ENCODE measurements at regions not wholly inside any gene's neighbourhood (a gene's known extent, or its start where the extent isn't known, plus 50 kb on each side); places are given as distances from the start of the nearest gene placed in this dataset.
A peak's percentile ranks its signal among the peaks of the same experiment; 100 is the strongest.

- POLR2A ChIA-PET: interaction anchor here (1.1 to 1.5 kb wide), 3 partner anchors 25 to 372 kb away, joined by 3 to 4 read pairs (median 4); partner anchors contain the start of gene IRS1
- CTCF ChIA-PET: interaction anchor here (0.6 to 0.9 kb wide), 4 partner anchors 44 to 368 kb away, joined by 3 to 4 read pairs (median 3); no protein-coding TSS in a partner anchor
- peak overlapping the region; percentile 54 to 84 for H3K27ac ChIP-seq
- no peaks in the 10 kb centered on the region for H3K9me3 ChIP-seq
- TF ChIP-seq POLR2A (IDR thresholded peaks at IDR 0.05; ENCODE audit: low read length) (no peak), ATOH8 (CRISPR knock-in tag; IDR thresholded peaks at IDR 0.05; ENCODE audit: low read depth) (no peak), RFX5 (IDR thresholded peaks at IDR 0.05) (no peak), JUNB (IDR thresholded peaks at IDR 0.05) (no peak), SMC3 (IDR thresholded peaks at IDR 0.05) (0 out of 3 replicates have a peak, but pooled peaks have one; percentile 8), JUN (IDR thresholded peaks at IDR 0.05) (peak in 1 of 2 experiments; percentile 39; a peak in 2 of 5 replicates), GATA3 (IDR thresholded peaks at IDR 0.05; ENCODE audit: borderline replicate concordance) (peak; percentile 28; the same call in 1 of the 2 replicates), FOSB (CRISPR knock-in tag; IDR thresholded peaks at IDR 0.05) (no peak), RARB (CRISPR knock-in tag; IDR thresholded peaks at IDR 0.05) (no peak), MAX (IDR thresholded peaks at IDR 0.05) (peak; percentile 31; the same call in 1 of the 2 replicates), HEYL (CRISPR knock-in tag; IDR thresholded peaks at IDR 0.05) (no peak), MAZ (IDR thresholded peaks at IDR 0.05; ENCODE audit: borderline replicate concordance, low read depth, low read length) (no peak), CHD2 (IDR thresholded peaks at IDR 0.05; ENCODE audit: low read length, partially characterized antibody) (no peak), PHF8 (IDR thresholded peaks at IDR 0.05; ENCODE audit: borderline replicate concordance, low read depth) (no peak), TFCP2L1 (CRISPR knock-in tag; IDR thresholded peaks at IDR 0.05) (no peak), FOSL2 (IDR thresholded peaks at IDR 0.05) (no peak), FOSL2 (CRISPR knock-in tag; IDR thresholded peaks at IDR 0.05) (peak; percentile 30), ZNF302 (CRISPR knock-in tag; IDR thresholded peaks at IDR 0.05) (no peak), USF2 (IDR thresholded peaks at IDR 0.05) (no peak), EP300 (IDR thresholded peaks at IDR 0.05) (peak; percentile 25 to 40; a peak in 1 of 5 replicates), NPAS2 (CRISPR knock-in tag; IDR thresholded peaks at IDR 0.05; ENCODE audit: borderline replicate concordance) (no peak), CEBPB (IDR thresholded peaks at IDR 0.05) (peak; percentile 14 to 70; a peak in 2 of 4 replicates)
- TF ChIP-seq, protein P1, sequence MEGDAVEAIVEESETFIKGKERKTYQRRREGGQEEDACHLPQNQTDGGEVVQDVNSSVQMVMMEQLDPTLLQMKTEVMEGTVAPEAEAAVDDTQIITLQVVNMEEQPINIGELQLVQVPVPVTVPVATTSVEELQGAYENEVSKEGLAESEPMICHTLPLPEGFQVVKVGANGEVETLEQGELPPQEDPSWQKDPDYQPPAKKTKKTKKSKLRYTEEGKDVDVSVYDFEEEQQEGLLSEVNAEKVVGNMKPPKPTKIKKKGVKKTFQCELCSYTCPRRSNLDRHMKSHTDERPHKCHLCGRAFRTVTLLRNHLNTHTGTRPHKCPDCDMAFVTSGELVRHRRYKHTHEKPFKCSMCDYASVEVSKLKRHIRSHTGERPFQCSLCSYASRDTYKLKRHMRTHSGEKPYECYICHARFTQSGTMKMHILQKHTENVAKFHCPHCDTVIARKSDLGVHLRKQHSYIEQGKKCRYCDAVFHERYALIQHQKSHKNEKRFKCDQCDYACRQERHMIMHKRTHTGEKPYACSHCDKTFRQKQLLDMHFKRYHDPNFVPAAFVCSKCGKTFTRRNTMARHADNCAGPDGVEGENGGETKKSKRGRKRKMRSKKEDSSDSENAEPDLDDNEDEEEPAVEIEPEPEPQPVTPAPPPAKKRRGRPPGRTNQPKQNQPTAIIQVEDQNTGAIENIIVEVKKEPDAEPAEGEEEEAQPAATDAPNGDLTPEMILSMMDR (IDR thresholded peaks at IDR 0.05): no peak
- TF ChIP-seq, protein P2, sequence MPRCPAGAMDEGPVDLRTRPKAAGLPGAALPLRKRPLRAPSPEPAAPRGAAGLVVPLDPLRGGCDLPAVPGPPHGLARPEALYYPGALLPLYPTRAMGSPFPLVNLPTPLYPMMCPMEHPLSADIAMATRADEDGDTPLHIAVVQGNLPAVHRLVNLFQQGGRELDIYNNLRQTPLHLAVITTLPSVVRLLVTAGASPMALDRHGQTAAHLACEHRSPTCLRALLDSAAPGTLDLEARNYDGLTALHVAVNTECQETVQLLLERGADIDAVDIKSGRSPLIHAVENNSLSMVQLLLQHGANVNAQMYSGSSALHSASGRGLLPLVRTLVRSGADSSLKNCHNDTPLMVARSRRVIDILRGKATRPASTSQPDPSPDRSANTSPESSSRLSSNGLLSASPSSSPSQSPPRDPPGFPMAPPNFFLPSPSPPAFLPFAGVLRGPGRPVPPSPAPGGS (IDR thresholded peaks at IDR 0.05): no peak; the same call in 2 of the 3 replicates
- TF ChIP-seq, protein P3, sequence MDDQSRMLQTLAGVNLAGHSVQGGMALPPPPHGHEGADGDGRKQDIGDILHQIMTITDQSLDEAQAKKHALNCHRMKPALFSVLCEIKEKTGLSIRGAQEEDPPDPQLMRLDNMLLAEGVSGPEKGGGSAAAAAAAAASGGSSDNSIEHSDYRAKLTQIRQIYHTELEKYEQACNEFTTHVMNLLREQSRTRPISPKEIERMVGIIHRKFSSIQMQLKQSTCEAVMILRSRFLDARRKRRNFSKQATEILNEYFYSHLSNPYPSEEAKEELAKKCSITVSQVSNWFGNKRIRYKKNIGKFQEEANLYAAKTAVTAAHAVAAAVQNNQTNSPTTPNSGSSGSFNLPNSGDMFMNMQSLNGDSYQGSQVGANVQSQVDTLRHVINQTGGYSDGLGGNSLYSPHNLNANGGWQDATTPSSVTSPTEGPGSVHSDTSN (IDR thresholded peaks at IDR 0.05): no peak
- TF ChIP-seq, protein P4, sequence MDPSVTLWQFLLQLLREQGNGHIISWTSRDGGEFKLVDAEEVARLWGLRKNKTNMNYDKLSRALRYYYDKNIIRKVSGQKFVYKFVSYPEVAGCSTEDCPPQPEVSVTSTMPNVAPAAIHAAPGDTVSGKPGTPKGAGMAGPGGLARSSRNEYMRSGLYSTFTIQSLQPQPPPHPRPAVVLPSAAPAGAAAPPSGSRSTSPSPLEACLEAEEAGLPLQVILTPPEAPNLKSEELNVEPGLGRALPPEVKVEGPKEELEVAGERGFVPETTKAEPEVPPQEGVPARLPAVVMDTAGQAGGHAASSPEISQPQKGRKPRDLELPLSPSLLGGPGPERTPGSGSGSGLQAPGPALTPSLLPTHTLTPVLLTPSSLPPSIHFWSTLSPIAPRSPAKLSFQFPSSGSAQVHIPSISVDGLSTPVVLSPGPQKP (IDR thresholded peaks at IDR 0.05; ENCODE audit: low read depth, low read length): no peak
- TF ChIP-seq, protein P5, sequence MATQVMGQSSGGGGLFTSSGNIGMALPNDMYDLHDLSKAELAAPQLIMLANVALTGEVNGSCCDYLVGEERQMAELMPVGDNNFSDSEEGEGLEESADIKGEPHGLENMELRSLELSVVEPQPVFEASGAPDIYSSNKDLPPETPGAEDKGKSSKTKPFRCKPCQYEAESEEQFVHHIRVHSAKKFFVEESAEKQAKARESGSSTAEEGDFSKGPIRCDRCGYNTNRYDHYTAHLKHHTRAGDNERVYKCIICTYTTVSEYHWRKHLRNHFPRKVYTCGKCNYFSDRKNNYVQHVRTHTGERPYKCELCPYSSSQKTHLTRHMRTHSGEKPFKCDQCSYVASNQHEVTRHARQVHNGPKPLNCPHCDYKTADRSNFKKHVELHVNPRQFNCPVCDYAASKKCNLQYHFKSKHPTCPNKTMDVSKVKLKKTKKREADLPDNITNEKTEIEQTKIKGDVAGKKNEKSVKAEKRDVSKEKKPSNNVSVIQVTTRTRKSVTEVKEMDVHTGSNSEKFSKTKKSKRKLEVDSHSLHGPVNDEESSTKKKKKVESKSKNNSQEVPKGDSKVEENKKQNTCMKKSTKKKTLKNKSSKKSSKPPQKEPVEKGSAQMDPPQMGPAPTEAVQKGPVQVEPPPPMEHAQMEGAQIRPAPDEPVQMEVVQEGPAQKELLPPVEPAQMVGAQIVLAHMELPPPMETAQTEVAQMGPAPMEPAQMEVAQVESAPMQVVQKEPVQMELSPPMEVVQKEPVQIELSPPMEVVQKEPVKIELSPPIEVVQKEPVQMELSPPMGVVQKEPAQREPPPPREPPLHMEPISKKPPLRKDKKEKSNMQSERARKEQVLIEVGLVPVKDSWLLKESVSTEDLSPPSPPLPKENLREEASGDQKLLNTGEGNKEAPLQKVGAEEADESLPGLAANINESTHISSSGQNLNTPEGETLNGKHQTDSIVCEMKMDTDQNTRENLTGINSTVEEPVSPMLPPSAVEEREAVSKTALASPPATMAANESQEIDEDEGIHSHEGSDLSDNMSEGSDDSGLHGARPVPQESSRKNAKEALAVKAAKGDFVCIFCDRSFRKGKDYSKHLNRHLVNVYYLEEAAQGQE (IDR thresholded peaks at IDR 0.05): no peak
- DNase-seq (ENCODE audit: low read depth in 1 of 2, low spot score in 1 of 2): peak; percentile 17 to 73
- ATAC-seq: peak; percentile 87 to 93
- peaks cover 47% of the 10 kb centered on the region for H3K4me1 ChIP-seq
- H3K4me3 ChIP-seq: no peak overlapping the region
- 25% methylated on average over 7 of the region's 7 CpGs for WGBS (ENCODE audit: missing lambda C conversion rate)
- FAIRE-seq: no peak
- H3K4me2 ChIP-seq: peak overlapping the region; percentile 39
Measured at GRCh38 chr2:226427538-226428307, 371.9 kb downstream of the IRS1 start.

Measured in A549 (cell line).